ENCODE measurements at regions not wholly inside any gene's neighbourhood (a gene's known extent, or its start where the extent isn't known, plus 50 kb on each side); places are given as distances from the start of the nearest gene placed in this dataset.

DNA sequence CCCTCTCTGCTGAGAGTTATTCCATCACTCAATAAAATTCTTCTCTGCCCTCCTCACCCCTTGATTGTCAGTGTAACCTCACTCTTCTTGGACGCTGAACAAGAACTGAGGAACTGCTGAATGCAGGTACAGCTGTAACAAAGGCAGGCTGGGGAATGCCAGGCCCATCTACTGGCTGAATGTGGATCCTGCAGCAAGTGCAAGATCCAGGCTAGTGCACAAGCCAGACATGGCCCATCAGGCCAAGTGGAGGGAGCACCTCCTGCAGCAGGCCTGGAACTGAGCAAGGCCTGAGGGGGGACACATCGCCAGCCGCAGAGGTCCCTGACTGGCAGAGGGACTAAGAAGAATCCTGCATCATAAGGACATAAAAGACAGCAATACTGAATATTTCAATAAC is 411.8 kb upstream of the PCDH10 start:
- DNase-seq (ENCODE audit: low read depth) = no peak
- TF ChIP-seq CTCF (conservative IDR thresholded peaks at IDR 0.05; ENCODE audit: low read depth, low read length) = no peak
- H3K4me3 ChIP-seq (ENCODE audit: low read length) = no peak overlapping the region

DNA sequence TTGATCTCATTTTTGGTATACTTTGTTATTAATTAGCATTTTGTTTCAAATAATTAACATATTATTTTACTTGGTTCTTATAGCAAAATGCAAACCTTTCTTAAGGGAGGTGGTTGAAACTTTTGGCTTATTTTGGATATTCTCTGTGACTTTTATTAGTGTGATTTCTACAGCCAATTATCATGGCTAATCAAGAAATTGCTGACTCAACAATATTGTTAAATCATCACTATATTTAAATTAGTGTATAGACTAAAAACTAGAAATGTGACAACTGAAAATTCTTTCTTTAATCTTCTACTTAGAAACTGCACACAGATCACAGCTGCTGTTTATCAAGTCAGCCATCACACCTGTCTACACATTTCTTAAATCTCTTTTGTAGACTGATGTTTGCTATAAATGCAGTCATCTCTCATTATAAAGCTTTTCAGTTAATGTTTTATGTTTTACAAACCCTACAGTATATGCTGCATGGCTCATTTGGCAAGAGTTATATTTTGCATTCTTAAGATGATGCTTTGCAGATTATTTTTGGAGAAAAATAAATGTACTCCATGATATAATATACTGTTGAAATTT is 389.8 kb upstream of the PCDH10 start:
- H3K4me3 ChIP-seq (ENCODE audit: low read length) = no peak overlapping the region
- TF ChIP-seq CTCF (conservative IDR thresholded peaks at IDR 0.05; ENCODE audit: low read depth, low read length) = no peak
- DNase-seq (ENCODE audit: low read depth) = no peak

DNA sequence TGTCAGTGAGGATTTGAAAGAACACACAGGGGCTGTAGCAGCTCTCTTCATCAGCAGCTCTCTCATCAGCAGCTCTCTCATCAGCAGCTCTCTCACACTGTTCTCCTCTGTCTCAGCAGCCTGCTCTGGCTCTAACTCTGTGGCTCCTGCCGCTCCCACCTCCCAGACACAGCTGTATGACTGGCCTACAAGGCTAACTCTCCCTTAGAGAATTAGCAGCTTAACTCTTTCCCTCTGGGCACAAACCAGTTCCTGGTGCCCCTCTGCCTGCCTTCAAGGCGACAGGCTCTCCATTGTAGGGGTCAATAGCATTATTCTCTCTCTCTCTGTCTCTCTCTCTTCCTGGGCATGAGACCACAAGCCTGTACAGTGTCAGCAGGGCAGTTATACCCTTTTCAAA is 385.6 kb upstream of the PCDH10 start:
- TF ChIP-seq CTCF (conservative IDR thresholded peaks at IDR 0.05; ENCODE audit: low read depth, low read length) = no peak
- DNase-seq (ENCODE audit: low read depth) = no peak
- H3K4me3 ChIP-seq (ENCODE audit: low read length) = no peak overlapping the region

DNA sequence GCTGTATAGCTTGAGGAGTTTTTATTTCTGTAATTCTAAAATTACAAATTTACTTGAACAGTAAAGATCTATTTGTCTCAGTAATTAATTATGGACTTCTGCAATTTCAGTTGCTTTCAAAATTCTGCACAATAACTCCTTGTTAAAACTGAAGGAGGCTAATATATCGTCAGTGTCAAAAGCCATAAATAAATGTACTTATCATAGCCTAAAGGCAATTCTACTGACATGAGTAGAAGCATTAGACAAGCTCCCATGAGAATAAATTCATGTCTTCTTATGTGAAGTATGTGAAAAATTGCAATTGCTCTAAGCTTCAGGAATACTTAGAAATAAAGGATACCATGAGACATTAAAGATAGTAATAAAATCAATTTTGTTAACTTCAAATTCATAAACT is 381.2 kb upstream of the PCDH10 start:
- TF ChIP-seq CTCF (conservative IDR thresholded peaks at IDR 0.05; ENCODE audit: low read depth, low read length) = no peak
- no peak for DNase-seq (ENCODE audit: low read depth)
- H3K4me3 ChIP-seq (ENCODE audit: low read length) = no peak overlapping the region

GRCh38 chr4:132770776-132771175 is 378.3 kb upstream of the PCDH10 start:
- no peak for TF ChIP-seq CTCF (conservative IDR thresholded peaks at IDR 0.05; ENCODE audit: low read depth, low read length)
- DNase-seq (ENCODE audit: low read depth) = no peak

DNA sequence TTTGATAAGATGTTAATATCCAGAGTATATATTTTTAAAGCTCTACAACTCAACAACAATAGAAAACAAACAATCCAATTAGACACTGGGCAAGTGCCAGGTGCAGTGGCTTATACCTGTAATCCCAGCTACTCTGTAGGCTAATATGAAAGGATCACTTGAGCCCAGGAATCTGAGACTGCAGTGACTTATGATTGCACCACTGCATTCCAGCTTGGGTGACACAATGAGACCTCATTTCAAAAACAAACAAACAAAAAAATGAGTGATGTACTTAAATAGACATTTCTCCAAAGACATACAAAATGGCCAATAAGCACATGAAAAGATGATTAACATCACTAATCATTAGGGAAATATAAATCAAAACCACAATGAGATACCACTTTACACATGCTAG is 356.8 kb upstream of the PCDH10 start:
- no peak overlapping the region for H3K4me3 ChIP-seq (ENCODE audit: low read length)
- no peak for TF ChIP-seq CTCF (conservative IDR thresholded peaks at IDR 0.05; ENCODE audit: low read depth, low read length)
- DNase-seq (ENCODE audit: low read depth) = peak; percentile 24

More at GRCh38 chr4:132770776-132771175, 378.3 kb upstream of the PCDH10 start:
- H3K4me3 ChIP-seq (ENCODE audit: low read length) = no peak overlapping the region

DNA sequence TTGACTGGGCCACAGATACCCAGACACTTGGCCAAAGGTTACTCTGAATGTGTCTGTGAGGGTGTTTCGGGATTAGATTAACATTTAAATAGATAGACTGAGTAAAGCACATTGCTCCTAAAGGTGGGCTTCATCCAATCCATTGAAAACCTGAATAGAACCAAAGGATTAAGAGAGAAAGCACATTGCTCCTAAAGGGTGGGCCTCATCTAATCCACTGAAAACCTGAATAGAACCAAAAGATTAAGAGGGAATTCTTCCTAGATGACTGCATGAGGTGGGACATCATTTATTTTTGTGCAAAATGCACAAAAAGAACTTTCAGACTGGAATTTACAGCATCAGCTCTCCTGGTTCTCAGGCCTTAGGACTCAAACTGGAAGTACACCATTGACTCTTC is 351.2 kb upstream of the PCDH10 start:
- TF ChIP-seq CTCF (conservative IDR thresholded peaks at IDR 0.05; ENCODE audit: low read depth, low read length) = no peak
- no peak overlapping the region for H3K4me3 ChIP-seq (ENCODE audit: low read length)
- no peak for DNase-seq (ENCODE audit: low read depth)

Measured in retinal pigment epithelial cell (primary cell).